ENCODE measurements at regions not wholly inside any gene's neighbourhood (a gene's known extent, or its start where the extent isn't known, plus 50 kb on each side); places are given as distances from the start of the nearest gene placed in this dataset.

- TF ChIP-seq CTCF (conservative IDR thresholded peaks at IDR 0.05 in 1 of 2, IDR thresholded peaks at IDR 0.05 in 1 of 2; ENCODE audit: extremely low read depth in 1 of 2, insufficient read depth in 1 of 2, low read depth in 1 of 2, low read length in 2 of 2) (no peak), EZH2 (IDR thresholded peaks at IDR 0.05; ENCODE audit: borderline replicate concordance, low read length) (no peak)
These were observed 670.1 kb upstream of the EPHA5 start for GRCh38 chr4:66340286-66340893.
